ENCODE measurements at regions not wholly inside any gene's neighbourhood (a gene's known extent, or its start where the extent isn't known, plus 50 kb on each side); places are given as distances from the start of the nearest gene placed in this dataset.
"Not testable (repeated sequence)": the region's sequence is repeated elsewhere in the genome, so short reads cannot be mapped to it uniquely, and the experiment has no call there.

DNA sequence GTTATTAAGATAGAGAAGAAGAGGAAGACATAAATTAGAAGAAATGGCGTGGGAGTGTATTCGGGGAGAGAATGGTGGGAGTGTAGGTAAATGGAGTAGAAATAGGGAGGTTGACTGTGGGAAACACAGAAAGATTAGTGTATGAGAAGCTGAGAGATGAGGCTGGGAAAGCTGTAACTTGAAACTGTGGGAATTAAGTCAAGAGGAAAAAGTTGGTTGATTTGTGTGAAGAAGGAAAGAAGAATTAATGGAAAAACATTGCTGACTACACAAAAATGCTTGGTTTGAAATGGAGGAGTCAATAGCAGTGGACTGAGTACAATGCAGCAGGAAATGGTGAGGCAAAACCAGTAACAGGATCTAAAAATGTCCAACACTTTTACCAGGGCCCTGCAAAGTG lies 448.3 kb downstream of the PTPRC start:
- no peak for DNase-seq (ENCODE audit: extremely low read depth, low read depth)

DNA sequence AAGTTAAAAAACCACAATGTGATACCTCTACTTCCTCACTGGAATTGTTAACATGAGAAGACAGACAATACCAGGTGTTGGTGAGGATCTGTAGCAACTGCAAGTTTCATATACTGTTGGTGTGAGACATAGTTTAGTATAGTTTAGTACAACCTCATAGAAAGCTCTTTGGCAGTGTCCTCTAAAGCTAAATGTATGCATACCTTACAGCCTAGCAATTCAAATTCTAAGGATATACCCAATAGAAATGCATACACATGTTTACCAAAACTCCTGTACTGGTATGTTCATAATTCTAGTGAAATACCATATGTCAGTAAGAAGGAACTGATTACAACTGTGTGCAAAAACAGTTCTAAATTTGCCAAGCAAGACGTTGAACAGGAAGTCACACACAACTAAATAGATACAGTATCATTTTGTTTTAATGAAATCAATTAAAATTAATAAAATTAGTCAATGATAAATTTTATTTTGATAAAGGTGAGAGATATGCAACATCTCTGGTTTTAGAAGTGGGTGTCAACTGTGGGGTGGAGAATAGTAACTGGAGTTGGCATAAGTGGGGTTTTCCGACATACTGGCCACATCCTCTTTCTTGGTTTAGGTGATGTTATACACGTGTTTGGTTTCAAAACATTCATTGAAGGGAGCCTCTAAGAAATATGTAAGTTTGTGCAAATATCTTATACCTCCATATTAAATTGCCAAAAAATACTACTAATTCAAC lies 450.7 kb downstream of the PTPRC start:
- no peak for DNase-seq (ENCODE audit: extremely low read depth, low read depth)

DNA sequence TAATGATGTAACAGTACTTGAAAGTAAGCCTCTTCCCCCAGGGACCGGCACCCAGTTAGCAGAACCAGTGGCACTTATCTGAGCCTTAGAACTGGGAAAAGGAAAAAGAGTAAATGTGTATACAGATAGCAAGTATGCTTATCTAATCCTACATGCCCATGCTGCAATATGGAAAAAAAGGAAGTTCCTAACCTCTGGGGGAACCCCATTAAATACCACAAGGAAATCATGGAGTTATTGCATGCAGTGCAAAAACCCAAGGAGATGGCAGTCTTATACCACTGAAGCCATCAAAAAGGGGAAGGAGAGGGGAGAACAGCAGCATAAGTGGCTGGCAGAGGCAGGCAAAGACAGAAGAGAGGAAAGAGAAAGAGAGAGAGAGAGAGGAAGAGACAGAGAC lies 456.8 kb downstream of the PTPRC start:
- not testable (repeated sequence) for DNase-seq (ENCODE audit: extremely low read depth, low read depth)

DNA sequence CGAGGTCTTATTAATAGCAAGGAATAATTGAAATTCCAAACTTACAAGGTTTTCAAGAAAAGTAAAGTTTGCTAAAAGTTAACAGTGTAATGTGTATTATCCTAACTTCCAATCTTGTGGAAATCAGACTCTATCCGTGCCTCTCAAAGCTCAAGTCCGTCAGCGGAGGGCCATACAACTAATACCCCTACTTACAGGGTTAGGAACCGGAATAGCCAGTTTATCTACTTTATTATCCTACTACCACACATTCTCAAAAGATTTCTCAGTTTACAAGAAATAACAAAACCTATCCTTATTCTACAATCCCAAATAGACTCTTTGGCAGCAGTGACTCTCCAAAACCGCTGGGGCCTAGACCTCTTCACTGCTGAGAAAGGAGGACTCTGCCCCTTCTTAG lies 457.8 kb downstream of the PTPRC start:
- DNase-seq (ENCODE audit: extremely low read depth, low read depth): no peak

DNA sequence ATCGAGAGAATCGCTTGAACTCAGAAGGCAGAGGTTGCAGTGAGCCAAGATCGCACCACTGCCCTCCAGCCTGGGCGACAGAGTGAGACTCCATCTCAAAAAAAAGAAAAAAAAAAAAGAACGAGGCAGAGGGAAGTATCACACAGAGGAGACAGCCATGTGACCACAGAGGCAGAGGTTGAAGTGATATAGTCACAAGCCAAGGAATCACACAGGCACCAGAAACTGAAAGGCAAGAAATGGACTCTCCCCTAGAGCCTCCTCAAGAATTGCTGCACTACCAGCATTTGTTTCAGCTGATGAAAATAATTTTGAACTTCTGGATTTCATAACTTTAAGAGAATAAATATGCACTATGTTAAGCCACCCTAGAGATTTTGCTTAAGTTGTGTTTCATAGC lies 459.6 kb downstream of the PTPRC start:
- DNase-seq (ENCODE audit: extremely low read depth, low read depth): no peak

DNA sequence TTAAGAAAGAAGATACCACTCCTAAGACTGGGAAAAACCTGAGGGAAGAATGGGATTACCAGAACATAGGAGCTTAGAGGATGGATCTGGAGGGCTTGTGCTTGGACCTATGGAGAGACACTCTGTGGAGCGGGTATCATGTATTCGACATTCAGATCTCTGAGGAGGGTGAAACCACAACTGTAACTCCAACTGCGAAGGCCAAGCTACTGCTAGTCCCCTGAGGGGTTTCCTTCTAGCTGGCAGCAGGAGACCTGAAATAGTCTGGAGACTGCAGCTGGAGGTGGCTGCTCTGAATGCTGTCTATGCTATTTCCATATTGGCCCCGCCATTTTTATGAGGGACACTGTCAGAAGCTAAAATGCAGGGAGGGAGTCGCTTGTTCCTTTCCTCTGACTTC lies 462.3 kb downstream of the PTPRC start:
- no peak for DNase-seq (ENCODE audit: extremely low read depth, low read depth)

DNA sequence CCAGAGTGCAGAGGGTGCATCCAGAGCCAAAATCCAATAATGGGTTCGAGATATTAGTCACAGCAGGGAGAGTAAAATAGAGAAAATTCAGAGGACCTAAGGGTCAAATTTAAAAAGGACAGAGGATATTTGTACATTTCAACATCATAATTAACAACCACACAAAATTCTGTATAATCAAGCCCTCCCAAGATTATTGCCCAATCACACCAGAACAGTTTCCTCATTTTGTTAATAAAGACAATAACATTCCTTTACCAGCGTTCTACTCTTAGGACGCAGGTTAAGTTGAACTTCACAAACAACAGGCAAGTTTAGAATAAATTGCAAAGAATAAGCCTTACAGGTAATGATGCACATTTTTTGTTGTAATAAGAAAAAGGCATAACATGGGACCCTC lies 462.8 kb downstream of the PTPRC start:
- no peak for DNase-seq (ENCODE audit: extremely low read depth, low read depth)

DNA sequence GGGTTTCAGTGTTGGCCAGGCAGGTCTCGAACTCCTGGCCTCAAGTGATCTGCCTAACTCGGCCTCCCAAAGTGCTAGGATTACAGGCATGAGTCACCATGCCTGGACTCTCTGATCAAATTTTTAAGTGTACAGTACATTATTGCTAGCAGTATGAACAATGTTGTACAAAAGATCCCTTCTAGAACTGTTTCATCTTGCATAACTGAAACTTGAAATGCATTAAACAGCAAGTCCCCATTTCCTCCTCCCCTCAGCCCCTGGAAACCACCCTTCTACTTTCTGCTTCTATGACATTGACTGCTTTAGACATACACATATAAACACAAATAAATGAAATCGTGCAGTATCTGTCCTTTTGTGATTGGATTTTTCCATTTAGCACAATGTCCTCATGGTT lies 463.4 kb downstream of the PTPRC start:
- DNase-seq (ENCODE audit: extremely low read depth, low read depth): no peak

DNA sequence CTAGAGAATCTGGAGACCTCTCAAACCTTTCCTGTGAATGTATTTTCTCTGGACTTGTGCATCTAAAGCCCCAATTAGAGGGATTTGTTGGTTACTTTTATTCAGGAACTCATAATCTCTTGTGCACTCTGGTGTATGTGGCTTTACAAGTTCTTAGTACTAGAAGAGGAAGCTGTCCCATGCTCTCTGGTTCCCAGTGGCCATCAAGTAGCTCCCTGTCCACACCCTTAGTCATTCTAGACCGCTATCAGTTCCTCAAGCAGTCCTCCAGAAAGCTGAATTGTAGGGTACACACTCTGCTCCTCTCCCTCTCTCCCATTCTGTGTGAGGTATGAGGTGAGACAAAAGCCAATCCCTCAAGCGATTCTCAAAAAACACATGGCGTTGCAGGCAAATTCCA lies 470.3 kb downstream of the PTPRC start:
- DNase-seq (ENCODE audit: extremely low read depth, low read depth): no peak

DNA sequence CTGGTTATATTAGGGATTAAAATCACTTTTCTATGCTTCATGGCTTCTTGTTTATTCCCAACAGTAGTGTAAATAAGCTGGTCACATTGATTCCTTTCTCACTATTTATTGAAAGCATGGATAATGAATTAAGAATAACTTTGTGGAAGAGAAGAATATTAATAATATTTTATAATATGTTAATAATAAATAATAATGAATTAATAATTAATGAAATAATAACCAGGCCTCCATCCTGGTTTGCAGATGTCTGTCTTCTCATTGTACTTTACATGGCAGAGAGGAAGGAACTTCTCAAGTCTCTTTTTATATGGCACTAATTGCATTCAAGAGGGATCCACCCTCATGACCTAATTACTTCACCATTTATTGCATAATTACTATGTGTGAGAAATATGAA lies 473.5 kb downstream of the PTPRC start:
- no peak for DNase-seq (ENCODE audit: extremely low read depth, low read depth)

DNA sequence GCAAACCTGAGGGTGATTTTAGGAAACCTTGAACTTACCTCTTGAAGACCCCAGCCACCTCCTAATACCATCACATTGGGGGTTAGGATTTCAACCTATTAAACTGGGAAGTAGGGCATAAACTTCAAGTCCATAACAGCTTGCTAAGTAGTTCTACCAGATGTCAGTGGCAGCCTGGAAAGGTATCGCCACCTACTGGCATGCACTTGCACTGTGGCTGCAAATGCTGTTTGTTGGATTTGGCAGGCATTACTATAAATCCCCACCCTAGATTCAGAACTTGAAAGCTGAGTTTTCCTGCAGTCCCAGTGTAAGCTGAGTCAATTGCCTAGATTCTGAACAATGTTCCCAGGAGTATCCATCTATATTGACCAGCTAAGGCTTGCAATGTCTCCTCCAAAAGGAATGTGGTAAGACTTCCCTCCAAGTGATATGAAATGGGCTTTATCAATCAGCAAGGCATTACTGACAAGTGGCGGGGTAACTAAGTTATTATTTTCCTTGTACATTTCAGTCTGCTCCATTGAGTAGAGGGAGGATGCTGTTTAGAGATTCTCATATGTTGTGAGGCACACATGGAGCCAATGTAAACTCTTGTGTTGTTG lies 474.5 kb downstream of the PTPRC start:
- DNase-seq (ENCODE audit: extremely low read depth, low read depth): peak; percentile 64

DNA sequence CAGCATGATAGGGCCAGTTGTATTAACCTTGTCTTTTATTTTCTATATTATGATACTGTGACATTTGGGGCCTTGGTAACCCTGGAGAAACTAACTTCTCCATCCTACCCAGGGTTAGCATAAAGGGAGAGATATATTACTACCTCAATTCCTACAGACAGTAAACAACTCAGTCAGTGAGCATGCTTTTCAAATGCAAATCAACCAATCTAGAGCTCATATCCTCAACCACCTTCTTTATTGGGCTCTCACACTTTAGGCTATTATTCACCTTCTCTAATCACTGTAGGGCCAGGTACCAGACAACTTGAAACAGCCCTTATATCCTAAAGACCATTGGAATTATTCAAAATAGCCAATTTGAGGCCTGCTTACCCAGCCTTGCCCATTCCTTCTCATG lies 477.6 kb downstream of the PTPRC start:
- no peak for DNase-seq (ENCODE audit: extremely low read depth, low read depth)

DNA sequence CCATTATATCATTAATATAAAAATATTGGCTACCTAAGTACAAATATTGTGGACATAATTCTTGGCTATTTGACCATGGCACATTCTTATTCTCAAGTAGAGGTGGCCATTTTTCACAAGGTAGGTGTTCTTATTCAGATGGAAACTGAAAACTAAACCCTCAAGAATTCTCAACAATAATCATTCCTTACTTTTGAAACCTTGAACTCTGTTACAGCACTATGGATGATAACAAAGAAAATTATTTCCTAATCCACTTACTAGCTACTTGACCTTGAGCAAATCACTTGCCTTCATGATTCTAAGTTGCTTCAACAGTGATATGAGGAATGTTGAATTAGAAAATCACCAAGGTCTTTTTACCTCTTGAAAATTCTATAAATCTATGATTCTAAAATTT lies 482.2 kb downstream of the PTPRC start:
- DNase-seq (ENCODE audit: extremely low read depth, low read depth): no peak

DNA sequence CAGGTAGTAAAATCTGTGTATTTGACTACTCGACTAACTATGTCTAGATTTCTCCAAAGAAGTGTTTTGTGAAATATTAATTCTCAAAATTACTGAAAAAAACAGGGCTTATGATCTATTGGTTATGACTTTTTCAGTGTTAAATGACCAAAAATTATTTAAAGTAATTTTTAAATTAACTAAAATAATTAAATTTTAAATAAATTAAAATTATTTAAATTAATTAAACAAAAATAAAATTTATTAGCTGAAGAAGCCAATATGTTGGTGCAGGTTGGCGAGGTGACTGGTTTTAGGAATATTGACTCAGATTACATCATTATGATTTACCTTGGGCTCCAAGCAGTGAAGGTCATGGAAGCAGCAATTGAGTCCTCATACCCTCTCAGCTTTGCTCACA lies 483.2 kb downstream of the PTPRC start:
- DNase-seq (ENCODE audit: extremely low read depth, low read depth): no peak

DNA sequence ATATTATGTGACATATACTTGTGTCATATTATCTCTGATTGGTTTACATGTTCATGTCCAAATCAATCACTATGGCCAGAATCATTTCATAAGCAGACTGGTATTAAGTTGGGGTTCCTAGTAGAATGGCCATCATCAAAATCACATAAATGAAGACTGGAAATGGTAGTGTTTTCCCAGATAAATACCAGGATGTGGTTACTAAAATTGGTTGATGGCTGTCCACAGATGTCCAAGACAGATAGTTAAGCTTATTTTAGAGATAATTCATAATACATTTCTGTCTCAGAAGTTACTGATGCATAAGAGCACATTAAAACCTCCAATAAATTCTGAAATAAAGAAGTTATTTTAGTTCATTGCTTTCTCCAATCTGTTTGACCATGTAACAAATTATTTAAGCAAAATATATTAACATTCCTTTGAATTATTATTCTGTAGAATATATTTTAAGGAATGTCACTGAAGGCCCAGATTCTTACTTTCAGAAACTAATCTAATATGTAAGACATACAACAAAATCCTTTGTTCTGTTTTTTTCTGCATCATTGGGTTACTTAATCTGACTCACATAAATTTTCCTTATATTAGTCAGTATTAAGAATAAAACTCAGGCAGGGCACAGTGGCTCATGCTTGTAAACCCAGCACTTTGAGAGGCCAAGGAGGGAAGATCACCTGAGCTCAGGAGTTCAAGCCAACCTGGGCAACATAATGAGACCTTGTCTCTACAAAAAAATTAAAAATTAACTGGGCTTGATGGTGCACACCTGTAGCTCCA lies 483.9 kb downstream of the PTPRC start:
- no peak for DNase-seq (ENCODE audit: extremely low read depth, low read depth)

DNA sequence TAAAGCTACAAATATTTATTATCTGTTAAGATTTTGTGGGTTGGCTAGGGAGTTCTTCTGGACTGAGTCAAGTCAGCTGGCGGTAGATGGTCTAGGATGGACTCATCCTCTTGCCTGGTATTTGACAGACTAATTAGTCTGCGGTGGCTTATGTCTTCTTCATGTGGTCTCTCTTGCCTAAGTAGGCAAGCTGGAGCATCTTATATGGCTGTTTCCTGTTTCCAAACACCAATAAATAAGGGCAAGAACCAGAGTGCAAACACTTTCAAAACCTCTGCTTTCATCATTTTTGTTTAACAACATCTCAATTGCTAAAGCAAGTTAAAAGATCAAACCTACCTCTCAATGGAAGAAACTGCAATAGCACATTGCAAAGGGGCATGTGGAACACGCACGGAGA lies 484.8 kb downstream of the PTPRC start:
- DNase-seq (ENCODE audit: extremely low read depth, low read depth): no peak

DNA sequence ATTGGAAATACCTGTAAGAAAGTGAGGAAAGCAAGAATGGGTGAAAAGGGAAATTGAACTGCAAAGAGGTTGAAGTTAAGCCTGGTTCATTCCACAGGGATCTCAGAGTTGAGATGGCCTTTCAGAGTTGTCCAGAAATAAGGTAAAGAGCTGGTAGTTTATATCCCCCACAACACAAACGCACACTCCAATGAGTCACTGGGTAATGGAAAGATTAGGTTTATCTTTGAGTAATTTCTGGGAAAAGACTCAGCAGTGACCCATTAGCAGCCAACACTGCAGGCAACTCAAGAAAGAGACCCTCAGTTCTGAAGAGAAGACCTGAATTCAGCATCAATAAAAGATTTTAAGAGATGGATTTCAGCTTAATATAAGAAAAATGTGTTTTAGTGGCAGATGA lies 485.5 kb downstream of the PTPRC start:
- DNase-seq (ENCODE audit: extremely low read depth, low read depth): no peak

DNA sequence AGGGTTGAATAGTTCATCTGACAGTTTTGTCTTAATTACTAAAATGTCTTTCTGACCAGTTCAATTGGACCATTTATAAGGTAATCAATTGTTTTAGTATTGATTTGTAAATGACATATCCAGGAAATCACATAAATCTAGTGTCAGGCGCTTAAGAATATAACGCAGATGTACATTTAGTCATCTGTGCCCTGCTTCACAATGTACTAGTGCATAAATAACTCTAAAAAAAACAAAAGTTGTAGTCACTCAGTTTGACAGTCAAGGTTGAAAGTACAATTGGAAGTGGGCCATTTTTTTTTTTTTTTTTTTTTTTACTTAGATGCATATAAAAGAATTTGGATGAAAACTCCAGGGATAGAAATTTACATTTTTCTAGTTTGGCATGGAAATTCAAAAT lies 490.4 kb downstream of the PTPRC start:
- no peak for DNase-seq (ENCODE audit: extremely low read depth, low read depth)

DNA sequence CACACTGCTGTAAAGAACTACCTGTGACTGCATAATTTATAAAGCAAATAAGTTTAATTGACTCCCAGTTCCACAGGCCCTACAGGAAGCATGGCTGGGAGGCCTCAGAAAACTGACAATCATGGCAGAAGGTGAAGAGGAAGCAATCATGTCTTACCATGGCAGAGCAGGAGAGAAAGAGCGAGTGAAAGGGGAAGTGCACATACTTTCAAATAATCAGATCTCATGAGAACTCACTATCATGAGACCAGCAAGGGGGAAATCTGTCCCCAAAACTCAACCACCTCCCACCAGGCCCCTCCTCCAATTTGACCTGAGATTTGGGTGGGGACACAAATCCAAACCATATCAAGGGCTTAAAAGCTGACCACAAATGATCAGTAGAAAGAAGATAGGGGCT lies 493.2 kb downstream of the PTPRC start:
- no peak for DNase-seq (ENCODE audit: extremely low read depth, low read depth)

DNA sequence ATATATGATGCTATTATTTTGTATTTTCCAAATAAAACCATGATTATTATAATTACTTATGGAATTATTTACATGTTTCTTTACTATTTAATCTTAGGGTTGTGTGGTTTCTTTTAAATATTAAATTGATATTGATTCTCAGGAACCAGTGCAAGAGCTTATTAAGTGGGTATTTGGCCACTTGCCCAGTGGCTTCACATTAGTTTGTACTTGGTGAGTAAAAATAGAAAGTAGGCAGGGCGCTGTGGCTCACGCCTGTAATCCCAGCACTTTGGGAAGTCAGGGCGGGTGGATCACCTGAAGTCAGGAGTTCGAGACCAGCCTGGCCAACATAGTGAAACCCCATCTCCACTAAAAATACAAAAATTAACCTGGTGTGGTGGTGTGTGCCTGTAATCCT lies 497.1 kb downstream of the PTPRC start:
- DNase-seq (ENCODE audit: extremely low read depth, low read depth): no peak

DNA sequence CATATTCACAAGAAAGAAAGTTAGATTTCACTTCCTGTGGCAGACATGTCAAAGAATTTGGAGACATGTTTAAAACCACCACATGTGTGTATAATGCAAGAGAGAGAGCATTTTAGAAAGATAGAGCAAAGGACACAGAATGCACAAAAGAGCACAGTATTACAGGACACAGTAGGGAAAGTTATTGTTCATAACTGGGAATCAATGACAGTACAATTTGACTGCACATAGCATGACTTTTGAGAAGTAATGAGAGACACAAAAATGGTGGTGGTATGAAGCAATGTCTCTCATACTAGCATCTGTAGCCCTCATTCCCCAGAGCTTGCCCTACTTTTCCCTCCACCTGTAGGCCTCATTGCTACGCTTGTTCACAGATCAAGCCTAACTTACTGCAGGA lies 499.2 kb downstream of the PTPRC start:
- DNase-seq (ENCODE audit: extremely low read depth, low read depth): no peak

DNA sequence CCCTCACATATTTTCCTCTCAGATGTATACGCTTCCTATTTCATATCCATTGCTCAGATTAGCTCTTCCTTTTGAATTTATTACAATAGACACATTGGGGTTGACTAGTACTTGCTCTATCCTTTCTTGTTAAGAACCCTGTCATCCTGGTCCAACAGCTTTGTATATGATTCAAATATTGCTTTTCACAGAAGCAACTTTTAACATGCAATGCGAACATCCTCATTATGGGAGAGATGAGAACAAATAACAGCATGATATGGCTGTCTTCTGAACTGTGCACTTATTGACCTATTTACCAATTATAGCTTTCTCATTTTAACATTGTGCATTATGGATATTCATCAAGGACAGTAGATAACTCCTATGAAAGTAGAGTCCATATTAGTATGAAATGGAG lies 510.8 kb downstream of the PTPRC start:
- DNase-seq (ENCODE audit: extremely low read depth, low read depth): no peak
